IMR-90 (cell line): ENCODE measurements at regions not wholly inside any gene's neighbourhood (a gene's known extent, or its start where the extent isn't known, plus 50 kb on each side); places are given as distances from the start of the nearest gene placed in this dataset.

ENCODE experiments used
- BHLHE40 ChIP-seq: fragments of 150-350 bp; IDR thresholded peaks from 2 replicates; pipeline ENCODE4 v1.6.1; 2016; ENCODE audit warnings: mild to moderate bottlenecking, low read depth, low read length
- CHD1 ChIP-seq: IDR thresholded peaks from 2 replicates; pipeline ENCODE4 v1.6.1; 2012; ENCODE audit warnings: low read depth, low read length, improper control_type of control experiment
- CTCF ChIP-seq: conservative IDR thresholded peaks from 2 replicates; pipeline ENCODE4 v1.5.1; 2012; ENCODE audit warnings: mild to moderate bottlenecking, low read depth, low read length, improper control_type of control experiment
- ELK1 ChIP-seq: fragments of 150-350 bp; IDR thresholded peaks from 2 replicates; pipeline ENCODE4 v1.6.1; 2016; ENCODE audit warnings: low read depth, mild to moderate bottlenecking, low read length, moderate library complexity, borderline replicate concordance
- FOS ChIP-seq: fragments of 150-350 bp; IDR thresholded peaks from 2 replicates; pipeline ENCODE4 v1.6.1; 2016; ENCODE audit warnings: low read depth, low read length
- MAZ ChIP-seq: IDR thresholded peaks from 2 replicates; pipeline ENCODE4 v1.6.1; 2012; ENCODE audit warnings: low read depth, mild to moderate bottlenecking, low read length, improper control_type of control experiment, moderate library complexity, borderline replicate concordance
- MXI1 ChIP-seq: IDR thresholded peaks from 2 replicates; pipeline ENCODE4 v1.6.1; 2012; ENCODE audit warnings: low read depth, mild to moderate bottlenecking, low read length, moderate library complexity, borderline replicate concordance
- POLR2A ChIP-seq: IDR thresholded peaks from 2 replicates; pipeline ENCODE4 v1.6.1; 2012; ENCODE audit warnings: mild to moderate bottlenecking, low read depth, low read length
- RAD21 ChIP-seq: IDR thresholded peaks from 2 replicates; pipeline ENCODE4 v1.6.1; 2012; ENCODE audit warnings: low read length, improper control_type of control experiment
- RCOR1 ChIP-seq: IDR thresholded peaks from 2 replicates; pipeline ENCODE4 v1.6.1; 2012; ENCODE audit warnings: mild to moderate bottlenecking, low read length, improper control_type of control experiment; ENCODE audit not compliant: insufficient replicate concordance
- RFX5 ChIP-seq: IDR thresholded peaks from 2 replicates; pipeline ENCODE4 v1.8.0; 2012; ENCODE audit warnings: low read depth, mild to moderate bottlenecking, low read length, moderate library complexity
- SMC3 ChIP-seq: fragments of 150-350 bp; IDR thresholded peaks from 2 replicates; pipeline ENCODE4 v1.6.1; 2016; ENCODE audit warnings: low read depth, mild to moderate bottlenecking, antibody characterized with exemption, low read length, moderate library complexity
- TF ChIP-seq, protein P1 (sequence below): fragments of 150-350 bp; IDR thresholded peaks from 2 replicates; pipeline ENCODE4 v1.6.1; 2017; ENCODE audit warnings: mild to moderate bottlenecking, antibody characterized with exemption, low read length, low read depth

GRCh38 chr7:42550706-42551470 lies 313.9 kb upstream of the GLI3 start:
- TF ChIP-seq CTCF (no peak), CHD1 (no peak), POLR2A (no peak), MXI1 (no peak), RFX5 (no peak), MAZ (no peak), RCOR1 (no peak), ELK1 (no peak), SMC3 (no peak), RAD21 (no peak), FOS (no peak), BHLHE40 (no peak)
- TF ChIP-seq, protein P1, sequence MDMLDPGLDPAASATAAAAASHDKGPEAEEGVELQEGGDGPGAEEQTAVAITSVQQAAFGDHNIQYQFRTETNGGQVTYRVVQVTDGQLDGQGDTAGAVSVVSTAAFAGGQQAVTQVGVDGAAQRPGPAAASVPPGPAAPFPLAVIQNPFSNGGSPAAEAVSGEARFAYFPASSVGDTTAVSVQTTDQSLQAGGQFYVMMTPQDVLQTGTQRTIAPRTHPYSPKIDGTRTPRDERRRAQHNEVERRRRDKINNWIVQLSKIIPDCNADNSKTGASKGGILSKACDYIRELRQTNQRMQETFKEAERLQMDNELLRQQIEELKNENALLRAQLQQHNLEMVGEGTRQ, result no peak
